Smooth muscle cell (in vitro differentiated cells): ENCODE measurements at regions not wholly inside any gene's neighbourhood (a gene's known extent, or its start where the extent isn't known, plus 50 kb on each side); places are given as distances from the start of the nearest gene placed in this dataset.

Experiments
- DNase-seq: peaks from one replicate; lab custom pipeline; 2025; ENCODE audit not compliant: unreplicated experiment; lab: John Stamatoyannopoulos, UW
- H2AFZ ChIP-seq: fragments of 200-600 bp; sonication (generic); 2 replicates; pipeline ENCODE4 v1.6.0; 2016; ENCODE audit warnings: antibody characterized with exemption, low read depth, mild to moderate bottlenecking
- H3F3A ChIP-seq: fragments of 200-600 bp; sonication (generic); 2 replicates; pipeline ENCODE4 v1.6.0; 2017; ENCODE audit warnings: antibody characterized with exemption, low read depth
- H3K27ac ChIP-seq: fragments of 200-600 bp; sonication (generic); 2 replicates; pipeline ENCODE4 v1.5.1; 2016; ENCODE audit warnings: low read depth, mild to moderate bottlenecking
- H3K27me3 ChIP-seq: fragments of 200-600 bp; sonication (generic); 2 replicates; pipeline ENCODE4 v1.6.1; 2016; ENCODE audit warnings: low read depth, mild to moderate bottlenecking
- H3K36me3 ChIP-seq: fragments of 200-600 bp; sonication (generic); 2 replicates; pipeline ENCODE4 v1.5.1; 2016; ENCODE audit warnings: low read depth
- H3K4me1 ChIP-seq: fragments of 200-600 bp; sonication (generic); 2 replicates; pipeline ENCODE4 v1.5.1; 2016; ENCODE audit warnings: low read depth
- H3K4me2 ChIP-seq: fragments of 200-600 bp; sonication (generic); 2 replicates; pipeline ENCODE4 v1.6.0; 2016; ENCODE audit warnings: mild to moderate bottlenecking
- H3K4me3 ChIP-seq: fragments of 200-600 bp; sonication (generic); 2 replicates; pipeline ENCODE4 v1.5.1; 2016; ENCODE audit warnings: mild to moderate bottlenecking
- H3K79me2 ChIP-seq: fragments of 200-600 bp; sonication (generic); 2 replicates; pipeline ENCODE4 v1.6.0; 2016; ENCODE audit warnings: low read depth, mild to moderate bottlenecking
- H3K9ac ChIP-seq: fragments of 200-600 bp; sonication (generic); 2 replicates; pipeline ENCODE4 v1.6.0; 2016; ENCODE audit warnings: low read depth
- H3K9me3 ChIP-seq: fragments of 200-600 bp; sonication (generic); replicated peaks from 2 replicates; pipeline ENCODE4 v1.5.1; 2016; ENCODE audit warnings: low read depth
- H4K20me1 ChIP-seq: fragments of 200-600 bp; sonication (generic); 2 replicates; pipeline ENCODE4 v1.6.0; 2016; ENCODE audit warnings: low read depth
- WGBS: methylation state at CpG from one replicate; pipeline ENCODE4 v1.1.7; 2016; ENCODE audit warnings: low lambda C conversion rate; 5-methylcytosine and 5-hydroxymethylcytosine counted together
- TF ChIP-seq, protein P1 (sequence below): fragments of 200-600 bp; sonication (generic); IDR thresholded peaks from 2 replicates; pipeline ENCODE4 v1.5.1; 2017; ENCODE audit warnings: borderline replicate concordance, mild to moderate bottlenecking, antibody characterized with exemption; ENCODE audit not compliant: insufficient read depth, poor library complexity, severe bottlenecking

GRCh38 chr6:116992546-116992945 lies 115.5 kb downstream of the RFX6 start:
- no peaks in the 10 kb centered on the region for H3K79me2 ChIP-seq
- H3K36me3 ChIP-seq = no peaks in the 10 kb centered on the region
- no peak for DNase-seq
- no peaks in the 10 kb centered on the region for H4K20me1 ChIP-seq
- no peaks in the 10 kb centered on the region for H3K4me1 ChIP-seq
- H2AFZ ChIP-seq = no peak overlapping the region
- no peaks in the 10 kb centered on the region for H3K27me3 ChIP-seq
- TF ChIP-seq, protein P1, sequence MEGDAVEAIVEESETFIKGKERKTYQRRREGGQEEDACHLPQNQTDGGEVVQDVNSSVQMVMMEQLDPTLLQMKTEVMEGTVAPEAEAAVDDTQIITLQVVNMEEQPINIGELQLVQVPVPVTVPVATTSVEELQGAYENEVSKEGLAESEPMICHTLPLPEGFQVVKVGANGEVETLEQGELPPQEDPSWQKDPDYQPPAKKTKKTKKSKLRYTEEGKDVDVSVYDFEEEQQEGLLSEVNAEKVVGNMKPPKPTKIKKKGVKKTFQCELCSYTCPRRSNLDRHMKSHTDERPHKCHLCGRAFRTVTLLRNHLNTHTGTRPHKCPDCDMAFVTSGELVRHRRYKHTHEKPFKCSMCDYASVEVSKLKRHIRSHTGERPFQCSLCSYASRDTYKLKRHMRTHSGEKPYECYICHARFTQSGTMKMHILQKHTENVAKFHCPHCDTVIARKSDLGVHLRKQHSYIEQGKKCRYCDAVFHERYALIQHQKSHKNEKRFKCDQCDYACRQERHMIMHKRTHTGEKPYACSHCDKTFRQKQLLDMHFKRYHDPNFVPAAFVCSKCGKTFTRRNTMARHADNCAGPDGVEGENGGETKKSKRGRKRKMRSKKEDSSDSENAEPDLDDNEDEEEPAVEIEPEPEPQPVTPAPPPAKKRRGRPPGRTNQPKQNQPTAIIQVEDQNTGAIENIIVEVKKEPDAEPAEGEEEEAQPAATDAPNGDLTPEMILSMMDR = no peak
- no peak overlapping the region for H3K9ac ChIP-seq
- no peak overlapping the region for H3K4me3 ChIP-seq
- H3K27ac ChIP-seq = no peak overlapping the region
- H3K4me2 ChIP-seq = no peak overlapping the region
- no peaks in the 10 kb centered on the region for H3F3A ChIP-seq
- no peaks in the 10 kb centered on the region for H3K9me3 ChIP-seq

DNA sequence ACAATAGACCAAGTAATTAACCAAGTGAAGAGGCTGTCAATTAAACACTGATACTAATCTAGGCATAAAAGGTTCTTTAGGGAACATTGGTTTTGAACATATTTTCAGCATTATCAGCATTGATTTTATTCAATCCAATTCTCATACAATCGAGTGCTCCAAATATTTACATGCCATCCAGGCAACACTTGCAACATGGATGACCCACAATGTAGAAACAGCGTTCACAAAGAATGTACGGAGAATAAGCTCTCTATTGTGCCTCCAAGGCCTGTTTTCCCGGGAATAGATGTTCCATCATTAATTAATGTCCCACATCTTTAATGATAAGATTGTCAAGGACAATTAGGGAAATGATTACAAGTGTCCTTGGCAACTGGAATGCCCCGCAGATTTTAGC lies 117.4 kb downstream of the RFX6 start:
- TF ChIP-seq, protein P1 = no peak
- H3K9me3 ChIP-seq = no peaks in the 10 kb centered on the region
- H3K4me3 ChIP-seq = no peak overlapping the region
- H3K27me3 ChIP-seq = no peaks in the 10 kb centered on the region
- no peak overlapping the region for H2AFZ ChIP-seq
- DNase-seq = no peak
- WGBS = 94% methylated on average over 5 of the region's 5 CpGs
- H3K36me3 ChIP-seq = no peaks in the 10 kb centered on the region
- no peaks in the 10 kb centered on the region for H4K20me1 ChIP-seq
- H3K79me2 ChIP-seq = no peaks in the 10 kb centered on the region
- no peak overlapping the region for H3K9ac ChIP-seq
- H3K27ac ChIP-seq = no peak overlapping the region
- H3K4me1 ChIP-seq = no peaks in the 10 kb centered on the region
- no peaks in the 10 kb centered on the region for H3F3A ChIP-seq
- H3K4me2 ChIP-seq = no peak overlapping the region

- Histone ChIP-seq H3K4me2 (no peak overlapping the region), H3K4me1 (no peaks in the 10 kb centered on the region), H3K27ac (no peak overlapping the region), H3K79me2 (no peaks in the 10 kb centered on the region), H3K9me3 (no peaks in the 10 kb centered on the region), H3K4me3 (no peak overlapping the region), H3K9ac (no peak overlapping the region), H3K36me3 (no peaks in the 10 kb centered on the region), H3K27me3 (no peaks in the 10 kb centered on the region), H2AFZ (no peak overlapping the region), H3F3A (no peaks in the 10 kb centered on the region), H4K20me1 (no peaks in the 10 kb centered on the region)
- 64% methylated on average over 5 of the region's 5 CpGs for WGBS
- no peak for DNase-seq
- TF ChIP-seq, protein P1 = no peak
Measured at GRCh38 chr6:116996842-116997241, 119.8 kb downstream of the RFX6 start.

DNA sequence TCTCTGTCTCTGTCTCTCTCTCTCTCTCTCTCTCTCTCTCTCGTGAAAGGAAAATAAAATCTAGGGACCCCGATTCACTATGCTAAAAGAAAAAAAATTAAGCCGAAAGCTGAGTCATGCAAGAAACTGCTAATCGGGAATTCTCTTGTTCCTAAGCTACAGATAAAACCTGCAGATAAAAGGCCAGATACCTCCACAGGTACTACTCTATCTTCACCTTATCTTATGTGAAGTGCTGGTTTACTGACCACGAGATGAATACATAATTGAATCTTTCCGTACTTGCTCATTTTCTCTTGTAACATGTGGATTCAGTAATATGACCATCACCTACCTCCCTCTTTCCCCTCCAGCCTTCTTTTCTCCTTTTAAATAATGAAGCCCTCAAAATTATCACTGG lies 120.5 kb downstream of the RFX6 start:
- Histone ChIP-seq H3K27me3 (no peaks in the 10 kb centered on the region), H3K9ac (no peak overlapping the region), H4K20me1 (no peaks in the 10 kb centered on the region), H3K4me3 (no peak overlapping the region), H3K27ac (no peak overlapping the region), H3F3A (no peaks in the 10 kb centered on the region), H2AFZ (no peak overlapping the region), H3K9me3 (no peaks in the 10 kb centered on the region), H3K4me1 (no peaks in the 10 kb centered on the region), H3K79me2 (no peaks in the 10 kb centered on the region), H3K36me3 (no peaks in the 10 kb centered on the region), H3K4me2 (no peak overlapping the region)
- no peak for DNase-seq
- WGBS = 44% methylated on average over 6 of the region's 6 CpGs
- TF ChIP-seq, protein P1 = no peak
